DMS53 treated with DMSO at 0.1 percent for 48 hours (cell line): ENCODE measurements at regions not wholly inside any gene's neighbourhood (a gene's known extent, or its start where the extent isn't known, plus 50 kb on each side); places are given as distances from the start of the nearest gene placed in this dataset.
"Not testable (repeated sequence)": the region's sequence is repeated elsewhere in the genome, so short reads cannot be mapped to it uniquely, and the experiment has no call there.

Experiments used
- DNase-seq: peaks from one replicate; lab custom pipeline; 2025; ENCODE audit not compliant: unreplicated experiment; lab: John Stamatoyannopoulos, UW

DNA sequence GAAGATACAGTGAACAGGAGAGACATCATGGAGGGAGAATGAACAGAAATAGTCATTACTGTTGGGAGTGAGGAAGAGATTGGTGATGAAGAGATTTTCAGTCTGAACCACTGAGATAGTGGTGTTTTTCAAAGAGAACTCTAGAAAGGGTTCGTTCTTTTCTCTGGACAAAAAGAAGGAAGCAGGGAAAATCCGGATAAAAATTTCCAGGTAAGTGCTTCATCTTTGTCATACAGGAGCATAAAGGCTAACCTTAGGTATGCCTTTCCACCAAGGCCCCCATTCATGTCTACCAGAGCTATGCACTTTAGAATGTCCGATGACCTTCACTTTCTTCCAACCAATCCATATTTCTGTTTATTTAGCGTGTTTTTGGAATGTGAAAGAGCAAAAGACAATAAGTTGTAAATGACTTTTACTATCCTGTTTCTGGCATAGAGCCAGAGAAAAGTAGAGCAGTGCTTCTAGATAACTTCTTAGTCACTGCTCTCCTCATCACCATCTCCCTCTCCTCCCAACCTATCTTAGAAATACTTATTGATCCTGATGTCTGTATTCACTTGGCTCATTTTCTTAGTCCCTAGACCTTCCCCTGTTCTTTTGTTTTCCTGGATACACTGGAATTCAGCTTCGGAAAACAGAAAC, 116.5 kb downstream of the TTC6 start:
- no peak for DNase-seq

DNA sequence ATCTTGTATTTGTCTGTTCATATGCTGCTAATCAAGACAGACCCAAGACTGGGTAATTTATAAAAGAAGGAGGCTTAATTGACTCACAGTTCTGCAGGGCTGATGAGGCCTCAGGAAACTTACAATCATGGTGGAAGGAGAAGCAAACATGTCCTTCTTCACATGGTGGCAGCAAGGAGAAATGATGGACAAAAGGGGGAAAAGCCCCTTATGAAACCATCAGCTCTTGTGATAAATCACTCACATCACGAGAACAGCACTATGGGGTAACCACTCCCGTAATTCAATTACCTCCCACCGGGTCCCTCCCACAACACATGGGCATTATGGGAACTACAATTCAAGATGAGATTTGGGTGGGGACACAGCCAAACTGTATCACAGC, 117.0 kb downstream of the TTC6 start:
- not testable (repeated sequence) for DNase-seq

DNA sequence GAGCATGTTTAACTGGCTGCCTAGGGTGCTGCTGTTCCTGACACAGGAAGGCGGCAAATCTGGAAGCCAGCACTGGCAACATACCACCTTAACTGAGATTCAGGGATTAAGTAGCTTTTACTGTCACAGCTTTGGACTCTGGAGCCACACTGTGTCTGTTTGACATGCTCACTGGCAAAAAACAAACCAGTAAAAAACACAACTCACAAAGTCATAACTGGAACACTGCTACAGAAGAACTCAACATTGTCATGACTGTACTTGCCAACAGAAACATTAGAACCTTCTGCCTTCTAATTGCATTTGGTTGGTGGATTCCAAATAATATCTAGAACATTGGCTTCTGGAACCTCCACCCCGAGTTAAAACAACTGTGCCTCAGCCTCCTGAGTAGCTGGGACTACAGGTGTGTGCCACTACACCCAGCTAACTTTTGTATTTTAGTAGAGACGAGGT, 117.6 kb downstream of the TTC6 start:
- DNase-seq = no peak

DNA sequence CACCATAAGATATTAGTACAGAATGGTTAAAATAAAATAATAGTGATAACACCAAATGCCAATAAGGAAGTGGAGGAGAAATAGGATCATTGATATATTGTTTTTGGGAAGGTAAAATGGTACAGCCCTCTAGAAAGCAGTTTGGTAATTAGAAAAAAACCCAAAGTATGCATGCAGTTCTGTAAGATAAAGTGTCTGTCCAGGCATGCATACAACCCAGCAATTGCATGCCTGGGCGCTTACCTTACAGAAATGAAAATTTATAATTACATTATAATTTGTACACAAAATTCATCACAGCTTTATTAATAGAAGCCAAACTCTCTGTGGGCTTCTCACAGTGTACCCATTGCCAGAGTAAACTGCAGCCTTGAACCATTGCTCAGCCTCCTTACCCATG, 124.7 kb downstream of the TTC6 start:
- DNase-seq = no peak

DNA sequence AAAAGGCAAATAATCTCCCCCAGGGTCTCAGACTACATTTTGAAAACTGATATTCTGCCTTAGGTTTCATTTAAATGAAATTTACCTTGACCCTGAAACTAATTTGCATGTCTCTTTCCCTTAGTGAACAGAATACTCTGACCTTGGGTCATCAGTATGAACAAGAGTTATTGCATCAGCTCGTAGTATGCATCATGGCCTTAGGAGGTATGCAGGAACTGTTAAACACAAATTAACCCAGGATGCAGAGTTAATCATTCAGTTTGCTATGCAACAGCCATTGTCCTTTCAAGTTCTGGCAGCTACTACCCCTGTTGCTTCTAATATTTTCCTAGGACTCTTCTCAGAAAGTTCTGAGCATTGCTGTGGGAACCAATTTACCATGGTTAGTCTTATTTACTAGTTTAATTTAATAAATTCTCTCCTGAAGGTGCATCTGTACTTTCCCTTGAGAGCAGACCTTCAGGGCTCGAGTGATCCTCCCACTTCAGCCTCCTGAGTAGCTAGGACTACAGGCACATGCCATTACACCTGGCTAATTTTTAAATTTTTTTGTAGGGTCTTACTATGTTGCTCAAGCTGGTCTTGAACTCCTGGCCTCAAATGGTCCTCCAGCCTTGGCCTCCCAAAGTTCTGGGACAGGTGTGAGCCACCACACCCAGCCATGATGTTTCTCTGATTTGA, 126.7 kb downstream of the TTC6 start:
- DNase-seq = no peak

DNA sequence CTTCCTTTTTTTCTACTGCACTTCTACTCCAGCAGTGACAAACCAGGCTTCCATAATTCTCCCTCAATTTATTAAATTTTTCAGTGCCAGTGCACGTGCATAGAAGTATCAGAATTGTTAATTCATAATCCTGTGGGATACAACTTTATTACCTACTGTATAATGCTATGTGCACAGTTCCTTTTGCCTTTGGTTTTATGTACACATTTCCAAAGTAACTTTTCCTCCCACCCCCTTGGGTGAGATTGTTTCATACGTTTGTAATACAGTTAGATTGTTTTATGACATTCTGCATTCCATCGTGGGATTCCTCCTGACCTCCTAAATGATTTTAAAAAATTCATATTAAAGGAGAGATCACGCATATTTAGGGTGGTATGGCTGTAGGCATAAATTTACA, 128.1 kb downstream of the TTC6 start:
- no peak for DNase-seq

DNA sequence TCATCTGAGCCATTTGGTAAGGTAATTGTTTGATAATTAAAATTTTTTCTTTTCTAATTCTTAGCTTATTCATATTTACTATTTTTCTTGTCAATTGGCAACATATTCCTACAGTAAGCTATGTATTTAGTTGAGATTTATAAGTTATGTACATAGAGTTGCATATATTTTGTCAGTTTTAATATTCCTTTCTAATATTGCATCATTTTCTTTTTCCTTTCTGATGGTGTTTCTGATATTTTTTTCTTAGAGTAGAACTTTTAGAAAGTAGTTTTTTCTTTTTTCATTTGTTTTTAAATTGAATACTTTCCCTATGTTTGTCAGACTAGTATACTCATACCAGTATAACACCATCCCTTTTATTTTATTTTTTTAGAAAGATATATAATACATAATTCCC, 131.3 kb downstream of the TTC6 start:
- no peak for DNase-seq

DNA sequence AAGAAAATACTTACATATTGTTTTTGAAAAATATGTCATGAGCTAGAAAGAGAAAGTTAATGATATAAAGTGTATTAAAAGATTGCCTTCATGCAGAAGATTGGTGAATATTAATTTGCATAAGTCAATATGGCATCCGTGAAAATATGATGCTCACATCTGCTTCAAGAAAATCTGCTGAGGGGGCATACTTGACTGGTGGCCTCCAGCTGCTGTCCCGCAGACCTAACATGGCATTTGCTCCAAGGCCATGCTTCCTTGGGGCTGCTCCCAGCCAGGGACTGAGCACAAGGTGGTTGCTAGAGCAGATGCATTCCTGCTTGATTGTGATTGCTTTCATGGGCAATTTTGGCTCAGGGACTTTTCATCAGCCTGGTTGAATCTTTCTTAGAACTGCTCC, 133.8 kb downstream of the TTC6 start:
- DNase-seq = no peak

- no peak for DNase-seq
Observed at GRCh38 chr14:37731094-37731493, 135.7 kb downstream of the TTC6 start.

DNA sequence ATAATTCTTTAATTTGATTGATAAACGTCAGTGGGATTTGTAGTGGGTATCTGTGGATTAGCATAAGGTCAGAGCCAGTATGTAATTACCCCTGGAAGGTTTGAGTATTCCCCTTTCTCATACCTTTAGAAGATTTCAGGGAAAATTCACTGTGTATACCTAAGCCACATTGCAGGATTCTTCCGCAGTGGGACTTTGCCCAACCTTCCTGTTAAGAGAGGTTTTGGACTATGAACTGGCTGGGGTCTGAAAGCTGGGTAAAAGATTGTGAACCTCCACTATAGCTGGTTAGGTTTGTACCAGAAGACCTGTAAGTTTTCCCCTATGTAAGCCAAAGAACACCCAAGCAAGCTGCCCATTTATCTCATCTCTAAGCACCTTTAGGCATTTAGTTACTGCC, 150.2 kb downstream of the TTC6 start:
- no peak for DNase-seq

DNA sequence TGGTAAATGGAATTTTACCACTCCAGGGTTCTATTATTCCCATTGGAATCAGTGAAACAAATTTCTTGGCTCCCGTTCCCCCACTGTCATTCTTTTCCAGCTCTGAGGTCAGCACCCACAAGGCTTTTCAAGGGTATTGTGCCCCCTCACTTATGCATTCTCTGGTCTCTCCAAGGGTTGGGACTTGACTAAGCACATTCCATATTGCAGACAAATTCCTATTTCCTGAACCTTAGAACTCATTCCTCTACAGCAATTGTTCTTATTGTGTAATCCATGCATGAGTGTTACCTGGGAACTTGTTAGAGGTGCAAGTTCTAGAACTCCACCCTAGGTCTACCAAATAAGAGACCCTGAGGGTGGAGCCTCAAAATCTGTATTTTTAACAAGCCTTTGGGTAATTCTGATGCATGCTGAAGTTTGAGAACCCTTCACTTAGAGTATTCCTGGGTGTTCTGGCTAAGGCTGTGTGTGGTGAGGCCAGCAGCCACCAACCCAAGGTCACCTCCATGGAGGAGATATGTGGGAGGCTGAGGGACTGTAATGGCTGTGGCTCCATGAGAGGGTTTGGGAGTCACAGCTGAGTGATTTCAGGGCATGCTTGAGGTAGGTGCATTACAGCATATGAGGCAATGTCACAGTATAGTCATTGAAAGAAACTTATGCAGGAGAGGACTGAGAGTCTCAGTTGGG, 150.9 kb downstream of the TTC6 start:
- no peak for DNase-seq

GRCh38 chr14:37753459-37753858, 158.0 kb downstream of the TTC6 start:
- DNase-seq = no peak

DNA sequence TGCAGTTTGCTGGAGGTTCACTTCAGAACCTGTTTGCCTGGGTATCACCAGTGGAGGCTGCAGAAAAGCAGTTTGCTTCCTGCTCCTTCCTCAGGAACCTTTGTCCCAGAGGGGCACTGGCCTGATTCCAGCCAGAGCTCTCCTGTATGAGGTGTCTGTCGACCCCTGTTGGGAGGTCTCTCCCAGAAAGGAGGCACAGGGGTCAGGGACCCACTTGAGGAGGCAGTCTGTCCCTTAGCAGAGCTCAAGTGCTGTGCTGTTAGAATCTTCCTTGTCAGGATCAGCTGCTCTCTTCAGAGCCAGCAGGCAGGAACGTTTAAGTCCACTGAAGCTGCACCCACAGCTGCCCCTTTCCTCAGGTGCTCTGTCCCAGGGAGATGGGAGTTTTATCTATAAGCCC, 164.8 kb downstream of the TTC6 start:
- DNase-seq = not testable (repeated sequence)

- no peak for DNase-seq
Observed at GRCh38 chr14:37763266-37763665, 167.8 kb downstream of the TTC6 start.

GRCh38 chr14:37772283-37772682, 176.9 kb downstream of the TTC6 start:
- not testable (repeated sequence) for DNase-seq

GRCh38 chr14:37776791-37777499, 181.5 kb downstream of the TTC6 start:
- DNase-seq = no peak

- no peak for DNase-seq
Observed at GRCh38 chr14:37778135-37778943, 182.9 kb downstream of the TTC6 start.

GRCh38 chr14:37779480-37779879, 184.1 kb downstream of the TTC6 start:
- no peak for DNase-seq

- not testable (repeated sequence) for DNase-seq
Observed at GRCh38 chr14:37780731-37781130, 185.3 kb downstream of the TTC6 start.

DNA sequence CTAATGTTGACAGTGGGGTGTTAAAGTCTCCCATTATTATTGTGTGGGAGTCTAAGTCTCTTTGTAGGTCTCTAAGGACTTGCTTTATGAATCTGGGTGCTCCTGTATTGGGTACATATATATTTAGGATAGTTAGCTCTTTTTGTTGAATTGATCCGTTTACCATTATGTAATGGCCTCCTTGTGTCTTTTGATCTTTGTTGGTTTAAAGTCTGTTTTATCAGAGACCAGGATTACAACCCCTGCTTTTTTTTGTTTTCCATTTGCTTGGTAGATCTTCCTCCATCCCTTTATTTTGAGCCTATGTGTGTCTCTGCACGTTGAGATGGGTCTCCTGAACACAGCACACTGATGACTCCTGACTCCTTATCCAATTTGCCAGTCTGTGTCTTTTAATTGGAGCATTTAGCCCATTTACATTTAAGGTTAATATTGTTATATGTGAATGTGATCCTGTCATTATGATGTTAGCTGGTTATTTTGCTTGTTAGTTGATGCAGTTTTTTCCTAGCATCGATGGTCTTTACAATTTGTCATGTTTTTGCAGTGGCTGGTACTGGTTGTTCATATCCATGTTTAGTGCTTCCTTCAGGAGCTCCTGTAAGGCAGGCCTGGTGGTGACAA, 188.9 kb downstream of the TTC6 start:
- not testable (repeated sequence) for DNase-seq
